KMS-11 (cell line): ENCODE measurements at regions not wholly inside any gene's neighbourhood (a gene's known extent, or its start where the extent isn't known, plus 50 kb on each side); places are given as distances from the start of the nearest gene placed in this dataset.

Experiments
- H2AFZ ChIP-seq: fragments of 200-600 bp; sonication (generic); 2 replicates; pipeline ENCODE4 v1.6.1; 2016; ENCODE audit warnings: antibody characterized with exemption, mixed run types, low read depth
- H3K27ac ChIP-seq: fragments of 200-600 bp; sonication (generic); 2 replicates; pipeline ENCODE4 v1.6.1; 2016; ENCODE audit warnings: mild to moderate bottlenecking, mixed run types
- H3K27me3 ChIP-seq: fragments of 200-600 bp; sonication (generic); 2 replicates; pipeline ENCODE4 v1.6.1; 2017; ENCODE audit warnings: mild to moderate bottlenecking, low read depth, mixed run types, moderate library complexity; ENCODE audit not compliant: insufficient read depth
- H3K36me3 ChIP-seq: fragments of 200-600 bp; sonication (generic); 2 replicates; pipeline ENCODE4 v1.6.1; 2017; ENCODE audit warnings: mild to moderate bottlenecking, mixed run types; ENCODE audit not compliant: insufficient read depth
- H3K4me1 ChIP-seq: fragments of 200-600 bp; sonication (generic); 2 replicates; pipeline ENCODE4 v1.6.1; 2016; ENCODE audit warnings: mild to moderate bottlenecking, low read depth, mixed run types; ENCODE audit not compliant: poor library complexity, severe bottlenecking
- H3K4me2 ChIP-seq: fragments of 200-600 bp; sonication (generic); 2 replicates; pipeline ENCODE4 v1.7.0; 2016; ENCODE audit warnings: mild to moderate bottlenecking, mixed run types
- H3K4me3 ChIP-seq: fragments of 200-600 bp; sonication (generic); IDR thresholded peaks from 2 replicates; pipeline ENCODE4 v1.6.1; 2017; ENCODE audit warnings: low read depth, low read length, mixed read lengths; ENCODE audit not compliant: insufficient read depth
- H3K79me2 ChIP-seq: fragments of 200-600 bp; sonication (generic); 2 replicates; pipeline ENCODE4 v1.6.1; 2016; ENCODE audit warnings: low read depth, mixed run types; ENCODE audit not compliant: insufficient read depth
- H3K9ac ChIP-seq: fragments of 200-600 bp; sonication (generic); 2 replicates; pipeline ENCODE4 v1.6.1; 2016; ENCODE audit warnings: mild to moderate bottlenecking, mixed run types
- H4K20me1 ChIP-seq: fragments of 200-600 bp; sonication (generic); 2 replicates; pipeline ENCODE4 v1.6.1; 2016; ENCODE audit warnings: mild to moderate bottlenecking, mixed run types; ENCODE audit not compliant: insufficient read depth
- CTCF ChIP-seq: fragments of 200-600 bp; sonication (generic); conservative IDR thresholded peaks from 2 replicates; pipeline ENCODE4 v1.6.1; 2017; ENCODE audit warnings: low read depth, mild to moderate bottlenecking, antibody characterized with exemption, low read length, moderate library complexity, mixed read lengths

- H3K4me1 ChIP-seq = no peaks in the 10 kb centered on the region
- H2AFZ ChIP-seq = no peak overlapping the region
- H3K36me3 ChIP-seq = no peaks in the 10 kb centered on the region
- H3K27me3 ChIP-seq = no peaks in the 10 kb centered on the region
- TF ChIP-seq CTCF = no peak
- H3K79me2 ChIP-seq = no peaks in the 10 kb centered on the region
- H4K20me1 ChIP-seq = no peaks in the 10 kb centered on the region
- no peak overlapping the region for H3K4me3 ChIP-seq
- no peak overlapping the region for H3K9ac ChIP-seq
- no peak overlapping the region for H3K4me2 ChIP-seq
- no peak overlapping the region for H3K27ac ChIP-seq
Measured at GRCh38 chr11:70630068-70630467, 231.7 kb downstream of the CTTN start.

GRCh38 chr11:70630816-70631623, 232.7 kb downstream of the CTTN start:
- no peaks in the 10 kb centered on the region for H3K36me3 ChIP-seq
- no peaks in the 10 kb centered on the region for H3K4me1 ChIP-seq
- no peak for TF ChIP-seq CTCF
- no peaks in the 10 kb centered on the region for H3K27me3 ChIP-seq
- no peak overlapping the region for H3K4me2 ChIP-seq
- H4K20me1 ChIP-seq = no peaks in the 10 kb centered on the region
- no peak overlapping the region for H3K4me3 ChIP-seq
- no peak overlapping the region for H3K27ac ChIP-seq
- H2AFZ ChIP-seq = no peak overlapping the region
- H3K79me2 ChIP-seq = no peaks in the 10 kb centered on the region
- no peak overlapping the region for H3K9ac ChIP-seq

- no peaks in the 10 kb centered on the region for H3K27me3 ChIP-seq
- H3K27ac ChIP-seq = no peak overlapping the region
Measured at GRCh38 chr11:70631624-70632047, 233.3 kb downstream of the CTTN start.

GRCh38 chr11:70633610-70634009, 235.3 kb downstream of the CTTN start:
- Histone ChIP-seq H3K36me3 (no peaks in the 10 kb centered on the region), H3K27me3 (no peaks in the 10 kb centered on the region), H3K4me2 (no peak overlapping the region), H3K9ac (no peak overlapping the region), H3K79me2 (no peaks in the 10 kb centered on the region), H2AFZ (no peak overlapping the region), H3K4me3 (no peak overlapping the region), H3K27ac (no peak overlapping the region), H3K4me1 (no peaks in the 10 kb centered on the region), H4K20me1 (no peaks in the 10 kb centered on the region)
- TF ChIP-seq CTCF = no peak

More at GRCh38 chr11:70631624-70632047, 233.3 kb downstream of the CTTN start:
- no peaks in the 10 kb centered on the region for H3K4me1 ChIP-seq
- no peak overlapping the region for H3K4me2 ChIP-seq
- no peaks in the 10 kb centered on the region for H3K36me3 ChIP-seq
- H4K20me1 ChIP-seq = no peaks in the 10 kb centered on the region
- H3K4me3 ChIP-seq = no peak overlapping the region
- H3K9ac ChIP-seq = no peak overlapping the region
- H3K79me2 ChIP-seq = no peaks in the 10 kb centered on the region
- TF ChIP-seq CTCF = no peak
- H2AFZ ChIP-seq = no peak overlapping the region
